Fibroblast of lung (primary cell): ENCODE measurements at regions not wholly inside any gene's neighbourhood (a gene's known extent, or its start where the extent isn't known, plus 50 kb on each side); places are given as distances from the start of the nearest gene placed in this dataset.

ENCODE experiments used
- DNase-seq, 2 donors: peaks; one replicate each; pipeline versions ENCODE4 v3.0.0 to v3.0.0-alpha.2; 2010; ENCODE audit warnings: low read depth in 2 of 2
- H2AFZ ChIP-seq: 2 replicates; pipeline ENCODE4 v1.5.1; 2012; ENCODE audit warnings: low read length, control low read depth, inconsistent platforms
- H3K27ac ChIP-seq: 2 replicates; pipeline ENCODE4 v1.5.1; 2011; ENCODE audit warnings: low read length, control low read depth; ENCODE audit not compliant: insufficient read depth
- H3K27me3 ChIP-seq: 2 replicates; pipeline ENCODE4 v1.5.1; 2011; ENCODE audit warnings: mild to moderate bottlenecking, low read length; ENCODE audit not compliant: control insufficient read depth, insufficient read depth
- H3K36me3 ChIP-seq: 2 replicates; pipeline ENCODE4 v1.5.1; 2011; ENCODE audit warnings: low read length; ENCODE audit not compliant: control insufficient read depth, insufficient read depth
- H3K4me1 ChIP-seq: 2 replicates; pipeline ENCODE4 v1.5.1; 2011; ENCODE audit warnings: low read length; ENCODE audit not compliant: control insufficient read depth, insufficient read depth; ENCODE audit errors: extremely low read depth
- H3K4me2 ChIP-seq: 2 replicates; pipeline ENCODE4 v1.5.1; 2011; ENCODE audit warnings: low read length, control low read depth; ENCODE audit not compliant: insufficient read depth; ENCODE audit errors: extremely low read depth
- H3K4me3 ChIP-seq, 4 experiments: fragments of 200-600 bp in 1 of 4; sonication (generic) in 1 of 4; replicated peaks in 1 of 4; 2 replicates each; pipeline ENCODE4 v1.5.1; 2011 to 2016; ENCODE audit warnings: low read length in 4 of 4, low read depth in 3 of 4, mild to moderate bottlenecking in 3 of 4, control low read depth in 2 of 4, inconsistent platforms in 1 of 4, mixed read lengths in 1 of 4; ENCODE audit not compliant: insufficient read depth in 1 of 4; ENCODE audit errors: control extremely low read depth in 1 of 4
- H3K79me2 ChIP-seq: 2 replicates; pipeline ENCODE4 v1.5.1; 2012; ENCODE audit warnings: mild to moderate bottlenecking, low read length, inconsistent platforms; ENCODE audit not compliant: control insufficient read depth, insufficient read depth
- H3K9ac ChIP-seq: 2 replicates; pipeline ENCODE4 v1.5.1; 2011; ENCODE audit warnings: mild to moderate bottlenecking, low read length, control low read depth; ENCODE audit not compliant: insufficient read depth
- H3K9me3 ChIP-seq: 2 replicates; pipeline ENCODE4 v1.5.1; 2012; ENCODE audit warnings: low read depth, low read length; ENCODE audit not compliant: control insufficient read depth, insufficient read depth
- H4K20me1 ChIP-seq: 2 replicates; pipeline ENCODE4 v1.5.1; 2011; ENCODE audit warnings: low read length; ENCODE audit not compliant: control insufficient read depth, insufficient read depth; ENCODE audit errors: extremely low read depth
- CTCF ChIP-seq, 2 donors: IDR thresholded peaks in 1 of 2; conservative IDR thresholded peaks in 1 of 2; 1 replicate in 1 of 2; 2 replicates in 1 of 2; pipeline ENCODE4 v1.5.1; 2011 to 2012; ENCODE audit warnings: low read length in 2 of 2, control low read depth in 1 of 2, inconsistent platforms in 1 of 2, low read depth in 1 of 2, mild to moderate bottlenecking in 1 of 2
- EZH2 ChIP-seq: IDR thresholded peaks from 2 replicates; pipeline ENCODE4 v1.5.1; 2012; ENCODE audit warnings: low read length, control low read depth, mild to moderate bottlenecking; ENCODE audit errors: missing control alignments

- H3K9ac ChIP-seq = no peak overlapping the region
- DNase-seq = no peak
- no peaks in the 10 kb centered on the region for H3K79me2 ChIP-seq
- H3K27me3 ChIP-seq = no peaks in the 10 kb centered on the region
- no peaks in the 10 kb centered on the region for H3K36me3 ChIP-seq
- no peak overlapping the region for H2AFZ ChIP-seq
- no peaks in the 10 kb centered on the region for H4K20me1 ChIP-seq
- H3K9me3 ChIP-seq = no peaks in the 10 kb centered on the region
- no peak for TF ChIP-seq EZH2
- no peak for TF ChIP-seq CTCF (conservative IDR thresholded peaks at IDR 0.05 in 1 of 2, IDR thresholded peaks at IDR 0.05 in 1 of 2; ENCODE audit: low read depth in 1 of 2, low read length in 2 of 2)
- H3K4me3 ChIP-seq = no peak overlapping the region
- H3K4me2 ChIP-seq = no peak overlapping the region
- H3K4me1 ChIP-seq = no peaks in the 10 kb centered on the region
- H3K27ac ChIP-seq = no peak overlapping the region
Measured at GRCh38 chr4:171016145-171016544, 797.1 kb upstream of the GALNTL6 start.

GRCh38 chr4:171015441-171015840, 797.8 kb upstream of the GALNTL6 start:
- Histone ChIP-seq H3K4me3 (no peak overlapping the region), H3K27me3 (no peaks in the 10 kb centered on the region), H3K27ac (no peak overlapping the region), H3K36me3 (no peaks in the 10 kb centered on the region), H3K4me2 (no peak overlapping the region), H3K9me3 (no peaks in the 10 kb centered on the region), H2AFZ (no peak overlapping the region), H4K20me1 (no peaks in the 10 kb centered on the region), H3K9ac (no peak overlapping the region), H3K79me2 (no peaks in the 10 kb centered on the region), H3K4me1 (no peaks in the 10 kb centered on the region)
- TF ChIP-seq CTCF (conservative IDR thresholded peaks at IDR 0.05 in 1 of 2, IDR thresholded peaks at IDR 0.05 in 1 of 2; ENCODE audit: low read depth in 1 of 2, low read length in 2 of 2) = no peak
- no peak for TF ChIP-seq EZH2
- no peak for DNase-seq

GRCh38 chr4:171007618-171008390, 805.4 kb upstream of the GALNTL6 start:
- Histone ChIP-seq H3K9me3 (no peaks in the 10 kb centered on the region), H4K20me1 (no peaks in the 10 kb centered on the region), H3K9ac (no peak overlapping the region), H3K27ac (no peak overlapping the region), H3K27me3 (no peaks in the 10 kb centered on the region), H2AFZ (no peak overlapping the region), H3K36me3 (no peaks in the 10 kb centered on the region), H3K79me2 (no peaks in the 10 kb centered on the region), H3K4me2 (no peak overlapping the region), H3K4me1 (no peaks in the 10 kb centered on the region), H3K4me3 (no peak overlapping the region)
- TF ChIP-seq CTCF (conservative IDR thresholded peaks at IDR 0.05 in 1 of 2, IDR thresholded peaks at IDR 0.05 in 1 of 2; ENCODE audit: low read depth in 1 of 2, low read length in 2 of 2) (no peak), EZH2 (no peak)
- DNase-seq = no peak
